Neural cell (in vitro differentiated cells): ENCODE measurements at regions not wholly inside any gene's neighbourhood (a gene's known extent, or its start where the extent isn't known, plus 50 kb on each side); places are given as distances from the start of the nearest gene placed in this dataset.

Experiments
- EP300 ChIP-seq: fragments of 450-650 bp; conservative IDR thresholded peaks from 2 replicates; pipeline ENCODE4 v1.6.1; 2014; ENCODE audit warnings: antibody characterized with exemption, mild to moderate bottlenecking, moderate library complexity; ENCODE audit not compliant: poor library complexity, severe bottlenecking
- EZH2 ChIP-seq: fragments of 200-600, 300-800 bp; shearing (Covaris generic), sonication (generic); IDR thresholded peaks from 2 replicates; pipeline ENCODE4 v1.6.1; 2014; ENCODE audit warnings: antibody characterized with exemption, low read length, borderline replicate concordance, mild to moderate bottlenecking; ENCODE audit not compliant: insufficient read depth, poor library complexity, severe bottlenecking
- POLR2AphosphoS5 ChIP-seq: IDR thresholded peaks from 2 replicates; pipeline ENCODE4 v1.6.1; 2012
- RAD21 ChIP-seq: fragments of 450-650 bp; conservative IDR thresholded peaks from 2 replicates; pipeline ENCODE4 v1.6.1; 2014; ENCODE audit warnings: antibody characterized with exemption, mild to moderate bottlenecking, moderate library complexity
- TAF1 ChIP-seq: IDR thresholded peaks from 2 replicates; pipeline ENCODE4 v1.6.1; 2012; ENCODE audit warnings: low read depth
- TF ChIP-seq, protein P1 (sequence below): fragments of 450-650 bp; IDR thresholded peaks from 2 replicates; pipeline ENCODE4 v1.5.1; 2014; ENCODE audit warnings: antibody characterized with exemption, mild to moderate bottlenecking, moderate library complexity; ENCODE audit not compliant: poor library complexity, severe bottlenecking

- TF ChIP-seq, protein P1, sequence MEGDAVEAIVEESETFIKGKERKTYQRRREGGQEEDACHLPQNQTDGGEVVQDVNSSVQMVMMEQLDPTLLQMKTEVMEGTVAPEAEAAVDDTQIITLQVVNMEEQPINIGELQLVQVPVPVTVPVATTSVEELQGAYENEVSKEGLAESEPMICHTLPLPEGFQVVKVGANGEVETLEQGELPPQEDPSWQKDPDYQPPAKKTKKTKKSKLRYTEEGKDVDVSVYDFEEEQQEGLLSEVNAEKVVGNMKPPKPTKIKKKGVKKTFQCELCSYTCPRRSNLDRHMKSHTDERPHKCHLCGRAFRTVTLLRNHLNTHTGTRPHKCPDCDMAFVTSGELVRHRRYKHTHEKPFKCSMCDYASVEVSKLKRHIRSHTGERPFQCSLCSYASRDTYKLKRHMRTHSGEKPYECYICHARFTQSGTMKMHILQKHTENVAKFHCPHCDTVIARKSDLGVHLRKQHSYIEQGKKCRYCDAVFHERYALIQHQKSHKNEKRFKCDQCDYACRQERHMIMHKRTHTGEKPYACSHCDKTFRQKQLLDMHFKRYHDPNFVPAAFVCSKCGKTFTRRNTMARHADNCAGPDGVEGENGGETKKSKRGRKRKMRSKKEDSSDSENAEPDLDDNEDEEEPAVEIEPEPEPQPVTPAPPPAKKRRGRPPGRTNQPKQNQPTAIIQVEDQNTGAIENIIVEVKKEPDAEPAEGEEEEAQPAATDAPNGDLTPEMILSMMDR, result no peak
- TF ChIP-seq TAF1, result no peak
- no peak for TF ChIP-seq POLR2AphosphoS5
- TF ChIP-seq RAD21, result no peak
- no peak for TF ChIP-seq EP300
- no peak for TF ChIP-seq EZH2
These were observed 83.5 kb downstream of the EOMES start for GRCh38 chr3:27638594-27638993.
